UCSD-AML1 (cell line): ENCODE measurements at regions not wholly inside any gene's neighbourhood (a gene's known extent, or its start where the extent isn't known, plus 50 kb on each side); places are given as distances from the start of the nearest gene placed in this dataset.
"Not testable (repeated sequence)": the region's sequence is repeated elsewhere in the genome, so short reads cannot be mapped to it uniquely, and the experiment has no call there.

Experiments used
- DNase-seq: peaks from one replicate; lab custom pipeline; 2025; ENCODE audit not compliant: unreplicated experiment; lab: John Stamatoyannopoulos, UW

GRCh38 chr12:38016602-38017001 lies 300.0 kb upstream of the ALG10B start:
- no peak for DNase-seq

DNA sequence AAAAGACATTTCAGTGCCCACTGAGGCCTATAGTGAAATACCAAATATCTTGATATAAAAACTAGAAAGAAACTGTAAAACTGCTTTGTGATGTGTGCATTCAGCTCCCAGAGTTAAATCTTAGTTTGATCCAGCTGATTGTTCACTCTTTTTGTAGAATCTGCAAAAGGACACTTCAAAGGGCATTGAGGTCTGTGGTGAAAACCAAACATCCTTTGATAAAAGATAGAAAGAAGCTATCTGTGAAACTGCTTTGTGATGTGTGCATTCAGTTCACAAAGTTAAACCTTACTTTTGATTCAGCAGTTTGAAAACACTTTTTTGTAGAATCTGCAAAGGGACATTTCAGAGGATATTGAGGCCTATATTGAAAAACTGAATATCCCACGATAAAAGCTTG lies 290.7 kb upstream of the ALG10B start:
- no peak for DNase-seq

DNA sequence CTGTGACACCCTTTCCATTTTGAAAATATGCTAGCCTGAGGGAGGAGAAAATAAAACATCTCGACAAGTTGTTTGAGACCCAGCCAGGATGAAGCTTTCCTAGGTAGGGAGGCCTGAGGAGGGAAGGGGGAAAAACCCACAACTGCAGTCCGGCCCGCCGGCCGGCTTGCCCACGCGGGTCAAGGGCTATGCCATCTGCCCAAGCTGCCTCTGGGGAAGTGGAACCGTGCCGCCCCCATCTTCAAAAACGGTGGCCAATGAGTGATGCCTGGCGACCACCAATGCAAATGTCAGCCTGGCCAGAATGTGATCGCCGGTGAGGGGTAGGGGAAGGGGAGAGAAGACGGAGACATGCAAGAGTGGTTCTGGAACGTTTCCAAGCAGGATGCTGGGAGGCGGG lies 263.5 kb upstream of the ALG10B start:
- DNase-seq, result no peak

DNA sequence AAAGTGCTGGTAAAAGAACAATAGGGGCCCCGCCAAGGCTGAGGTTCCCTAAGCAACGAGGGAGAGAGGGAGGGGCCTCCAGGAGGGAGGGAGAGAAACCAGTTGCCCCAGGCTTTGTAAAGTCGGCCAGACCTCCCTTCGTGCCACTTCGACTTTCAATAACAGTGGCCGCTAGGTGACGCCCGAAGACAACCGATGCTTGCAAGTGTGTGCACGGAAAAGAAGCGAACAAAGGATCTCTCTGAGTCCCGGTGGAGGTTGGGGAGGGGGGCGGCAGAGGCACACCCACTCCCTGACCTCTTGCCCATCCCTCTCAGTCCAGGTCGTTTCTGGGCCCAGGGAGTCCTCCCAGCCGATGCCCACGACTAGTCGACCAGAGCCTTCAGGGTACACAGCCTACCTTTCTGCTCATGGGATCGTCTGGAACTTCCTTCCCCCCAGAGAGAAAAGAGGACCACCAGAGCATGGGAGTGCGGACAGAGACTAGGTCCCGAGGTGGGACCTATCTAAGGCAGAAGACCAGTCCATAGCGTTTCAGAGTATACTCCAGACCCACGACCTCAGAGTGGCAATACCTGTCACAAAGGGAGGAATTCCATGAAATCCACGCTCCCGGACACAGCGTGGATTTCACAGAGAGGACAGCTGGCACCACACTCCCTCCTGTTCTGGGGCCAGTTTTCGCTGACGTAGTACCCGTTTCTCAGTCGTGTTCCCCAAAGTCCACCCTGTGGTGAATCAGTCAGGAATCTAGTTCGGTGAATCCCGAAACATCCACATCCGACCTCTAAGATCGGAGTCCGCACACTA lies 262.7 kb upstream of the ALG10B start:
- DNase-seq, result no peak

DNA sequence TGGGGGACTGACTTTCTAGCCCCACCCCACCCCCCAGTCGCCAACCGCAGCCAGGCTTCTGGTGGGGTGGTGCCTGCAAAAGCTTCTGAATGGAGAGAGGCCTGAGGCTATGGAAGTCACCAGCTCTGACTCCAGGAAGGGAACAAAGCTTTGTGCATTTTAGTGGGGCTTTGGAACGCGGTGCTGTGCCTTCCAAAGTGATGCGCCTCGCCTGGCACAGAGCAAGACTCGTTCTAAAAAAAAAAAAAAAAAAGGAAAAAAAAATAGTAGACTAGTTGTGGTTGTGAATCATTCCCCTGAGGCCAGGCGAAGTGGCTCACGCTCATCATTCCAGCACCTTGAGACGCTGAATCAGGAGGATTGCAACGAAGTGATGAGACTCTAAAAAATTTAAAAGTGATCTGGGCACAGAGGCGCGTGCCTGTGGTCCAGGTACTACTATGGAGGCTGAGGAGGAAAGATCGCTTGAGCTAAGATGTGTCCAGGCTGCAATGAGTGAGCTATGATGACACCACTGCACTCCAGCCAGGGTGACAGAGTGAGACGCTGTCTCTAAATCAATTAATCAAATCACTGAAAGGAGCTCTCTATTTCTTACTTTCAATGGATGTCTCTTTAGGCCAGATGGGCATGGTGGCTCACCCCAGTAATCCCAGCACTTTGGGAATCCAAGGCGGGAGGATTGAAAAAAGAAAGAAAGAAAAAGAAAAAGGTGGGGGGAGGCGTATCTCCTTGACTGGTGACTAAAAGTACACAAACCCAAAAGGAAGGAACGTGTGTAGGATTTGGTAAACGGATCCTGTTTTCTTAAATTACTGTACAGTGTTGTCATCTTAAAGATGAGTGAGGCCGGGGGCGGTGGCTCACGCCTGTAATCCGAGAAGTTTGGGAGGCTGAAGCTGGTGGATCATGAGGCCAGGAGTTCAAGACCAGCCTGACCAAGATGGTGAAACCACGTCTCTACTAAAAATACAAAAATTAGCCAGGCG lies 259.6 kb upstream of the ALG10B start:
- no peak for DNase-seq

- no peak for DNase-seq
Observed at GRCh38 chr12:38099686-38100085, 216.9 kb upstream of the ALG10B start.

DNA sequence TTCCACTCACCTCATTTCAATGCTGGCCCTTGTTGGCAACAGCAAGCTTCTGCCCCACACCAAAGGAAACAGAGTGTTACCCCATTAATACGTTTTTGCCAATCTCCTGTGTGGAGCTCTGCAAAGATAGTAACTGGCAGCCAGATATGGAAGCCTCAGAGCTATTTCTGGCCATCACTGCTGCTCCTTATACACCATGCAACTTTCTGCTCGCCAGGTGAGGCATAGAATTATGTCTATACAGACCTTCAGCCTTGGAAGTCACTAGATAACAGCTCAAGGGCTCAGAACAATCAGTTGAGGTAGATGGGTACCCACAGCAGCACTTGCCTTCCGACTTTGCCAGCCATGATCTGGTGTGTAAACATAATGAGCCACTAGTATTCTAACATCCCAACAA lies 214.8 kb upstream of the ALG10B start:
- no peak for DNase-seq

GRCh38 chr12:38102197-38102596 lies 214.4 kb upstream of the ALG10B start:
- DNase-seq, result no peak

- no peak for DNase-seq
Observed at GRCh38 chr12:38110026-38110699, 206.4 kb upstream of the ALG10B start.

- no peak for DNase-seq
Observed at GRCh38 chr12:38113991-38114390, 202.6 kb upstream of the ALG10B start.

GRCh38 chr12:38116968-38117367 lies 199.6 kb upstream of the ALG10B start:
- no peak for DNase-seq

DNA sequence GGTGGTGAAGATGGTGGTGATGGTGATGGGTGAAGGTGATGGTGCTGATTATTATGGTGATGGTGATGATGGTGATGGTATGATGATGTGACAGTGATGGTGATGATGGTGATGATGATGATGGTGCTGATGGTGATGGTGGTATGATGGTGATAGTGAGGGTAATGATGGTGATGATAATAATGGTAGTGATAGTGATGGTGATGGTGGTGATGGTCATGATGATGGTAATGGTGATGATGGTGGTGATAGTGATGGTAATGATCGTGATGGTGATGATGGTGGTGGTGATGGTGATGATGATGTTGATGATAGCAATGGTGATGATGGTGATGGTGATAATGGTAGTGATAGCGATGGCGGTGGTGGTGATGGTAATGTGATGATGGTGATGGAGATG lies 197.9 kb upstream of the ALG10B start:
- no peak for DNase-seq

DNA sequence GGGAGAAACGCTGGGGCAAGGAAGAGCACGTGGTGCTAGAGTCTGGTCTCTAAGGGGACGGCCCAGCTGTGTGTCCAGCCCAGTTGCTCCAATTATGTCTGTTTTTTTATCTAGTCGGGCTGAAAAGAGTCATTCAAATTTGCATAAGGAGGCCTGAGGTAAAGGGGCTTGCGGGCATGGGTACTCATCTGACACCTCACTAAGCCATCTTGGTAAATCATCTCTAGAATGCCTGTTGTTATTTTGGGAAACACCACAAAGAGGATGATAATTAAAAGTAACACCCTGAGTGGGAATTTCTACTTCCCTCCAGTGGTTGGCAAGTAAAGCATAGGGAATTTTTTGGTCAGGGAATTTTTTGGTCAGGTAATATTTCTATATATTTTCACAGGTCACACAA lies 196.1 kb upstream of the ALG10B start:
- no peak for DNase-seq

GRCh38 chr12:38123028-38123427 lies 193.5 kb upstream of the ALG10B start:
- not testable (repeated sequence) for DNase-seq

- no peak for DNase-seq
Observed at GRCh38 chr12:38123566-38124246, 192.9 kb upstream of the ALG10B start.

GRCh38 chr12:38124247-38125012 lies 192.1 kb upstream of the ALG10B start:
- DNase-seq, result no peak

DNA sequence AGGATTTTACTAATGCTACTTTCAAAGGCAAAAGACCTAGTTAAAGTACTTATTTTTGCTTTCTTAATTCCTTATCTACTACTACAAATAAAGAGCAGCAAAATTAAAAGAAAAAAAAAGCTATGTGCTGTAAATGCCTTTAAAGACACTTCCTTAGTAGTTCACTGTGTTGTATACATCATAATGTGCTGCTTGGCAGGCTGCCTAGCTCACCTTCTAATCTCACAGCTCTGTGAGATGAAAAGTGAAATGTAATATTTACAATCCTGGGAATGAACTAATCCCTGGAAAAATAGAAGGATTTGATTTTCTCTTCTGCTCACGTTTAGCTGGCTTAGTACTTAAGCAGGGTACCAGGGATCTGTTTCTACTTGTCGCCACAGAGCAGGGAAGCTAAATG lies 184.4 kb upstream of the ALG10B start:
- no peak for DNase-seq

- DNase-seq, result no peak
Observed at GRCh38 chr12:38137287-38137686, 179.3 kb upstream of the ALG10B start.

DNA sequence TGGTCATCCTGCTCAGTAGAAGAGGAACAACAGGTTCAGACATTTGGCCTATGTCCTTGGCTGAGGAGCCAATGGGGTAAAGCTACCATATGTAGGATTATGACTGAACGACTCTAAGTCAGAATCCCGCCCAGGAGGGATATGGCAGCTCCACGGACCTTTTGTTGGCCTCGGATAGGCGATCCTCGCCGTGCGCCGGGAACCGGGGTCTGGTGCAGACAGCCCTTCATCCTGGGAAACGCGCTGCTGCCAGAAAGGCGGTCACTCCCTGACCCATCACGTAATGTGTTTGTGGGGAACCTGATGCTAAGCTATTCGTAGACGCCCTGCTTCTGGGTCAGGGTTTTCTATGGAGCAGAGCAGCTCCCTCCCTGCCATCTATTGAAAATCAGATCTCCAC lies 178.9 kb upstream of the ALG10B start:
- no peak for DNase-seq
